ENCODE measurements at regions not wholly inside any gene's neighbourhood (a gene's known extent, or its start where the extent isn't known, plus 50 kb on each side); places are given as distances from the start of the nearest gene placed in this dataset.
"Not testable (repeated sequence)": the region's sequence is repeated elsewhere in the genome, so short reads cannot be mapped to it uniquely, and the experiment has no call there.

DNA sequence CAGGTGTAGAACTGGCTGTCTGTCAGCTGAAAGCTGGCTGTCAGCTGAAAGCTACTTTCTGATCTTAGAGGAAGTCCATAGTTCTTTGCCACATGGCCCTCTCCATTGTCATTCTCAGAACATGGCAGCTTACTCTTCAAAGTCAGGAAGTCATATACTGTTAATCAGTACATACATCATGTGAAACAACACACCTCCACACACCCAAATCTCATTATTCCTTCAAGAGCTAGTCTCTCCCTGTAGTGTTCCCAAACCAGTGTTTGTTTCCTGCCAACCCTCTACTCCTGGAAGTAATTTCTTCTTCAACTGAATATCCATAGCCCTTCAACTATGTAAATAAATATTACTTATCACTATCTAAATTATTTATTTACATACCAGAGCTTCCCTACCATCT lies 58.9 kb downstream of the OR5AK2 start:
- DNase-seq (ENCODE audit: low read depth in 2 of 2), result no peak

DNA sequence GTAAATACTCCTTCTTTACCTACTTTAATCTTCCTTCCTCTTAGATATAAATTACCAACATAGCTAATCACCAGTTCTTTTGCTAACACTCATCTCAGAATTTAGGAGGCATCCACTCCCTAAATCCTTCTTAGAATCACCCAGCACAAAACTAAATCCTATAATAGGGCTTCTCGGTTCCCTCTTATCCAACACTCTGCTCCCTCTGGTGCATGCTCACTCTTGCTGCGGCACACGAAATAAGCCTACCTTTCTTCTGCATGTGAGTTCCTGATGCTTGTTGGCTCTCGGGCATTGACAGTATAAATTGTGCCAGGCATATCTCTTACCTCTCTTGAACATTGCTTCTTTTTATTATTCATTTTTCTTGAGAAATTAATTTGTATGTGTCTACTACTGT lies 61.0 kb downstream of the OR5AK2 start:
- no peak for DNase-seq (ENCODE audit: low read depth in 2 of 2)

DNA sequence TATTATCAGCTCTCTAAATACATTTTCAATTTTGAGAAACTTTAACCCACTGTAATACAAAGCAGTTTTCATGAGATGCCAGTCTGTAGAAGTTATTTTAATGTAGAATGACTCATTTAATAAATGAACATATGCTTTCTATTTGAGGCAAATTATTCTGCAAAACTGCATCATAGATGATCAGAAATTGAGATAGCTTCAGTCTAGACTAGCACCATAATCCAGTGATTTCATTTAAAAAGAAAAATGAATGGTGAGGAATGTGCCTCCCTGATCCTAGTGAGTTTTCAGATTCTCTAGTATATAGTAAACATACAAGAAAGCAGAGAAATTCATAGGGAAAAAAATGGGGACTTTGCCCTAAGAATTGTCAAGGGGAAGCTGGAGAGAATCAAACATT lies 66.1 kb downstream of the OR5AK2 start:
- DNase-seq (ENCODE audit: low read depth in 2 of 2), result no peak

DNA sequence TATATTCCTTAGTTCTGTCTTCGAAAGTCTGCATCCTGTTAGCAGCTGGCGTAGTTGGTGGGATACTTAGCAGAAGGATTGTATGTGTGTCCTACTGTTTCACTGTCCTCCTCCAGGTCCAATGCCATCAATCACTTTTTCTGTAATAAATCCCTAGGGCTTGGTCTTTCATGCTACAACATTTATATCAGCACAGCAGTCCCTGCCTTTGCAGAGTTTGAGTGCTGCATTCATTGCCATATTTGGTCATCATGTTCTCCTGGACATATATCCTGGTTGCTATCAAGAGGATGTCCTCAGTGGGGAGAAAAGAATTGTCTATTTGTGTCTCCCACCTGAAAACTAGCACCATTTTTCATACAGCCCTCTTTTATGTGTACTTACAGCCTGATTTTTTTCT lies 67.0 kb downstream of the OR5AK2 start:
- DNase-seq (ENCODE audit: low read depth in 2 of 2), result no peak

DNA sequence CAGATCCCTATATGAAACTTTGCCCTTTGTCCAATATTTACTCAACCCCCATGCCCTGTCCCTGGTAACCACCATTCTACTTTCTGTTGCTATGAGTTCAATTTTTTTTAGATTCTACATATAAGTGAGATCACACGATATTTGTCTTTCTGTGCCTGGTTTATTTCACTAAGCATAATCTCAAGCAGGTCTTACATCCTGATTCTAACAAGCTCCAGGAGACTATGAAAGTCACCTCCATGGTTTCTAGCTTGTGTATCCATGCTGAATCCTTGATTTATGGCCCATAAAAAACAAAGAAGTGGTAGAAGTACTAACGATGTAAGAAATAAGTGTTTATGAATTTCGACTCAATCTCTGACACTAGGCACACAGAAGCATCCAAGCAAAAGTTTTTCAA lies 68.0 kb downstream of the OR5AK2 start:
- DNase-seq (ENCODE audit: low read depth in 2 of 2), result no peak

DNA sequence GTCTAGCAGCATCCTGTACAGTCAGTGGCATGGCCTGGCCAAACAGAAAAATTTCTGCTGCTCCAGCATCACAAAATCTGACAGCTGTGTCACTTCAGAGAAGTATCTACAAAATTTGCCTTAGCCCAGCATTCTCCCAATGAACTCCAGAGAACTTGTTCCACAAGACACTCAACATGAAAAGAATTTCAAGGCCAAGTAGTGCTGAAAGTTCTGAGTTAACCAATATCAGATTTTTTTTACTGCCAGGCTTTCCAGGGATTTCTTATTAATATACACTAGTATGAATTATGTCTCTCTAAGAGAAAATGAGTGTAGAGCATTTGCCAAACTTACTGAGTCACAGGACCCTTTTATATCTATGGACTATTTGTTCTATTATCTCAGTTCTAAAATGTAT lies 68.8 kb downstream of the OR5AK2 start:
- no peak for DNase-seq (ENCODE audit: low read depth in 2 of 2)

DNA sequence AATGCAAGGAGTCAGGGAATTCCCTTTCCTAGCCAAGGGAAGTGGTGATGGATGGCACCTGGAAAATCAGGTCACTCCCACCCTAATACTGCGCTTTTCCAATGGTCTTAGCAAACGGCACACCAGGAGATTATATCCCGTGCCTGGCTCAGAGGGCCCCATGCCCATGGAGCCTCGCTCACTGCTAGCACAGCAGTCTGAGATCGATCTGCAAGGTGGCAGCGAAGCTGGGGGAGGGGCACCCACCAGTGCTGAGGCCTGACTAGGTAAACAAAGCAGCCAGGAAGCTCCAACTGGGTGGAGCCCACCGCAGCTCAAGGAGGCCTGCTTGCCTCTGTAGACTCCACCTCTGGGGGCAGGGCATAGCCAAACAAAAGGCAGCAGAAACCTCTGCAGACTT lies 74.2 kb downstream of the OR5AK2 start:
- not testable (repeated sequence) for DNase-seq (ENCODE audit: low read depth in 2 of 2)

DNA sequence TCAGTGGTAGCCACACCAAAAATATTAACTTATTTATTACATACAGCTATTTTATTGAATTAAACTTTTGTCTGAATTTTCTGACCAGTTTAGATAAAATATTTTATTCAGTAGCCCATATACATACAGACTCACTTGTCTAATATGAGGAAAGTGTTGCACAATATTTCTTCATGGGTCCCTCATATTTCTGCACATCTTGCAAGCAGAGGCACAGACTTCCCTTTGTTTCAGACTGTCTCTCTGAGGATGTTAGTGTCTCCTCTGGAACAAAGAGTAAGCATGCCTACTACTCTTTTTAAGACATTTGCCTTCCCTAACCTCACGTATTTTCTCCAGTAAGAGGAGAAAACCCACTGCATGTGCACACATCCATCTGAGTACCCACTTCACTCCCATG lies 81.2 kb downstream of the OR5AK2 start:
- DNase-seq (ENCODE audit: low read depth in 2 of 2), result peak in 1 of 2 experiments; percentile 21

DNA sequence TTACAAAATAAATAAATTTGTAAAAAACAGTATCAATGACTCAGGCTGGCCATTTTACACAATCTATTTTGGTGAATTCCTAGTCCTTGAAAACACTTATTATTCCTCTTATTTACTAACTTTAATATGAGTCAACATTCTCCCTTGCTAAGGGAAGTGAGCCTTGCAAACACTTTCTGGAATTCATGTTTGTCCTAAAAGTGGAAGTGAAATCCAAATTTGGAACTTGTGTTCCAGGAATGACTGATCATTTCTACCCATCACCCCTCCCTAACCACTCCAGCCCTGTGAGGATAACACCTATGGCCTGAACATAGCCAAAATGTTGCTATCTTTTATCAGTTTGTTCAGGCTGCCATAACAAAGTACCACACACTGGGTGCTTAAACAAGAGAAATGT lies 83.1 kb downstream of the OR5AK2 start:
- peak in 1 of 2 experiments; percentile 21 for DNase-seq (ENCODE audit: low read depth in 2 of 2)

DNA sequence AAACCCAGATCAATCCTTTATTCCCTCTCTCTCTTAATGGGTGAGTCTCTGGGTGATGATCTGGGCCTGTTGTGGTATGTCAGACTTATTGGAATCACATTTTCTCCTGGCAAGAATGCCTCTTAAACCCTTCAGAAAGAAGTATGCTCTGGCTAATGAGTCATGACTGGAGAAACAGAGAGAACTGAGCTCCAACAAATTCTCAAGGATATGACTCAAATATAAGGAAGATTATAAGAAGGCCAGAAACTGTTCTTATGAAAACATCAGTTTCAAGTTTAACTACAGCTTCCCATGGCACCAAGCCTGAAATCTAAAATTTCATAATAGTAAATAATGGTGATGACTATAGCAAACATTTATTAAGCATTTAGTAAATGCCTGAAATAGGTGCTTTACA lies 83.9 kb downstream of the OR5AK2 start:
- DNase-seq (ENCODE audit: low read depth in 2 of 2), result peak; percentile 98

DNA sequence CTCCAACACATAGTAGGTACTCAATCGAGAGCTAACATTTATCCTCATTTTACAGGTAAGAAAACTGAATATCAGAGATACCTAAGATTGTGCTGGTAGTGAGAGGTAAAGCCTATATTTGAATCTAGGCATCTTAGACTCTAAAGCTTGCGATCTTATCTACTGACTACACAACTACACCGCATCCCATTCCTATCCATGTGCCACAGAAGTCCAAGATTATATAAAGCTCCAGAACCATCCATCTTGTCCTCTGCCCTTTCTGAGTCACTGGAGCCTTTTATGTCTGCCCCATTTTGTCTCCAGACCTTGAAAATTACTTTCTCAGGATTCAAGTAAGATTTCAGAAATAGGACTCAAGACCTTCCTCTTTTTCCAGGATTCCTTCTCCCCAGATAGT lies 84.4 kb downstream of the OR5AK2 start:
- no peak for DNase-seq (ENCODE audit: low read depth in 2 of 2)

DNA sequence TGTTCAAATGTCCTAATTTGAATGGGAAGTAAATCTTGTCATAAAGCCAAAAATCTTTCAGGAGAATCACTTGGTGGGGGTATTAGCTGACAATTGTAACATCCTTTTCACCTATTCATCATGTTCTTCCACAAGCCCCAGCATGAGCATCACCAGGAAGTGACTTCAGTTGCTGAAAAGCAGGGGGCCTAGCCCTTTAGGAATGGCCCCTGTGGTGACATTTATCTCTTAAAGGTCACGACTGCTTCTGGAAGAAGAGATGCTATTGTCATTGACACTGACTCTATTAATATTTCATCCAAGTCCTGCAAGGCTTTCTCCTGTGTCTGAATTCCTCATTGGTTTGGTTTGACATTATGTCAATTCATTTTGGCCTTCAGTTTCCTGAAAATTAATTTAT lies 92.6 kb downstream of the OR5AK2 start:
- DNase-seq (ENCODE audit: low read depth in 2 of 2), result no peak

DNA sequence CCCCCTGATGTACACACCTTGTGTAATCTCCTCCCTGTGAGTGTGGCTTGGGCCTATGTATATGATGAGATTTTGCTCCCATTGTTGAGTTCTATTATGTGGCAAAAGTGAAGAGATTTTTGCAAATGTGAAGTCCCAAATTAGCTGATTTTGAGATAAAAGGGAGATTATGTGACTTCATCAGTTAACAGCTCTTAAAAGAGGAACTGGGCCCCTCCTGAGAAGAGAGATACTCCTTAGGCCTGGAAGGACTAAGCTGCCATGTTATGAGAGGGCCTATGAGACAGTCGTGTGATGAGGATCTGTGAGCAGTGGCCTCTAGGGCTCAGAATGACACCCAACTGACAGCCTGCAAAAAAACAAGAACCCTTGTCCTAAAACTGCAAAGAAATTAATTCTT lies 93.4 kb downstream of the OR5AK2 start:
- DNase-seq (ENCODE audit: low read depth in 2 of 2), result no peak

DNA sequence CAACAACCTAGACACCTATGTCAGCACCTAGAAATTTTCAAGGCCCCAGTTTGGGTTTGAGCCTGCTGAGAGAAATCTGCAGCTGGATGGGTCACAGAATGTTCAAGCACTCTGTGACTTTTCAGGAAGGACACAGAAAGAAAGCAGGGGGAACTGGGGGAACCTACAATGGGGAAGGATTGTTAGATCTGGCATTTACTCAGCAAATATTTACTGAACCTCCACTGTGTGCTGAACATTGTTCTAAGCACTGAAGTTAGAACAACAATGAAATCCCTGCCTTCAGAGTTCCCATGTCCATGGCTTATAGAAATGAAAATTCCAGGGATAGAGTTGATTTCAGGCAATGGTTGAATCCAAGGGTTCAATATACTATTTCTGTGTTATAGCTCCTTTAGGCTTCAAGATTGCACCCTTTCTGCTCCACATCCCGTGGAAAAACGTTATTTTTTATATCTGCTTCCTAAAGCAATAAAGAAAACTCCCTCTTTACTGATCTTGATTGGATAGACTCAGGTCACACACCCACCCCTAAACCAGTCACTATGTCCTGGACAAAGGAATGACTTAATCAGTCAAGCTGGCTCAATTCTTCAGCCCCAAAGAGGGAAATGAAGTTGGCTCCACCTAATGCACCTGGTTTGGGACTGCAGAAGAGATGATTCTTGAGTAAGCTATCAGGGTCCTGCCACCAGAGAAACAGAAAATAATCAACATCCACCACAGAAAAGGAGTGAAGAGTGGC lies 95.1 kb downstream of the OR5AK2 start:
- DNase-seq (ENCODE audit: low read depth in 2 of 2), result no peak

DNA sequence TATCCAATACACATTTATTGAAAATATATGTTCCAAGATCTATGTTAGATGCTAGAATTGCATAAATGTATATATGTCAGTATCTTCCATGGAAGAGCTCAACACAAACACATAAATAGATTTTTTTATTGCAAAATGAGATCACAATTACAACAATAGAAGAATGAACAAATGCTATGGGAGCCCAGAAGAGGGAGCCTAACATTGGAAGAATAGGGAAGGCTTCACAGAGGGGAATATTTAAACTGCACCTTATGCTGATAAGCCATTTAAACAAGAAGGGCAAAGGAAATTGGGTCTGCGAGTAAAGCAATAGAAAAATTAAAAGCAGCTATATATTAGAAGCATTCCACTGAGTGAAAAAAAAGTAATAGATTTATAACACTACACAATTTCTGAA lies 96.1 kb upstream of the LRRC55 start:
- DNase-seq (ENCODE audit: low read depth in 2 of 2), result no peak

DNA sequence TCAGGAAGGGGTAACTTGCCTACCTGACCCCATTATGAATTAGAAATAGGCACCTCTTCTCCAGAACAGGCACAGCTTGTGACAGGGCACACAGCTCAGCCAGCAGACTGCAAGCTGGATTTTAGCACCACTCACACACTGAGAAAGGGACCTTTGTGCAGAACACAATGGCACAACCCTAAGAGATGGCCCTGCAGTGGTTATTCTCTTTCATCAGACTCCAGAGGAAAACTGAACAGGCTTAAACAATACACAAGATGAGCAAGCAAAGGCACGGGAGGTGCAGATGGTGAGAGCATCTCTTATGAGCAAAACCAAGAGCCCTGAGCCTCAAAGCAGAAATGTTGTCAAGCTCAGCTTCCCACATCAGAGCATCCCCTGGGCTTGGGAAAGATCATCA lies 93.8 kb upstream of the LRRC55 start:
- no peak for DNase-seq (ENCODE audit: low read depth in 2 of 2)

DNA sequence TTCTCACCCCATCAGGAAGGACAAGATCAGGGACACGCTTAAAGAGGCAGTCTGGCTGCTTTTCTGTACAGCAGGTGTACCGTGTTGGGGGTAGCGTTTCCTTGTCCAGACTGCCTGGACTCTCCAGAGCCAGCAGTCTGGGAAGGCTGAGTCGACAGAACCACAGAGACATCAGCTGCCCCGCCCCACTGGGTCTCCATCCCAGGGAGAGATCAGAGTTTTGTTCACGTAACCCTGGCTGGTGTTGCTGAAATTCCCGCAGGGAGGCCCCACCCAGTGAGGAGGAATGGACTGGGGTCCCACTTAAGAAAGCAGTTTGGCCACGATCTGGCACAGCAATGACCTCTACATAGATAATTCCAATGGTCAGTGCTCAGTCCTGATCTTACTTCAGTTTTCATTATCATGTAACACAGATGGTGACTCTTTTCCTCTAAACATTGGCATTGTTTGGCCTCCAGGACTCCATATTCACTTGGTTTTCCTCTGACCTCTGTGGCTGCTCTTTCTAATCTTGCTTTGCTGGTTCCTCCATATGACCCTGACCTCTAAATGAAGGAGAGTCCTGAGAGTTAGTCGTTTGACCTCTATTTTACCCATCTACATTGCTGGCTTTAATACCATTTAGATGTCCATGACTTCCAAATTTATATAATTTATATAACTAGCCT lies 89.6 kb upstream of the LRRC55 start:
- no peak for DNase-seq (ENCODE audit: low read depth in 2 of 2)

DNA sequence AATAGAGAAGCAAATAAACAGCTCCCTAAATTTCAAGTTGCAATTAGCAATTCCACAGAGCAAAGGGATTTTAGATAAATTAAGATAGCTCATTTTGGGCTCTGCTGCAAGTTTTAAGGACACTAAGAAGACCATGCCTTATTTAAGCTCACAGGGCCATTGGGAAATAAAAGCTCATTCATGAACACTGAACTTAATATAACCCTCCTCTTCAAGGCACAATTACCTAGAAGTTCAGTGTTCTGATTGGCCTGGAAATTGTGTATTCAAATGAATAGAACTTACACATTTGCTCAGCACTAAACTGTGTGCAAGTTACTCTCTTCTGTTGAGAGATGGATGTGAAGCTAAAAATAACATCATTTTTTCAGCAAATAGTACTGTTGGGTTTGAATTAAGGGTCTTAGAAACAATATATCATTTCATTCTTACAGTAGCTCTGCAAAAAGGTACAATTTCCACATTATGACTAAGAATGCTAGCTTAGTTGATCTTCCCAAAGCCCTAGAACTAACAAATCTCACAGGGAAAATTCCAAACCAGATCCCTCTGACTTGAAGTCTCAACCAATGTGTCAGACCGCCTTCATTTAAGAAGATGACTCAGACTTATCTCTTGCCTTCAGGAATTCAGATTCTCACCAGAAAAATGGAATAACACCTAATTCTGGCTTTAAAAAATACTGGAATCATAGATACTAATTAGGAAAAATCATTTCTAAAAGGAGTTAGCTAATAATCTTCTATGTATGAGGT lies 87.4 kb upstream of the LRRC55 start:
- peak; percentile 30 to 47 for DNase-seq (ENCODE audit: low read depth in 2 of 2)

DNA sequence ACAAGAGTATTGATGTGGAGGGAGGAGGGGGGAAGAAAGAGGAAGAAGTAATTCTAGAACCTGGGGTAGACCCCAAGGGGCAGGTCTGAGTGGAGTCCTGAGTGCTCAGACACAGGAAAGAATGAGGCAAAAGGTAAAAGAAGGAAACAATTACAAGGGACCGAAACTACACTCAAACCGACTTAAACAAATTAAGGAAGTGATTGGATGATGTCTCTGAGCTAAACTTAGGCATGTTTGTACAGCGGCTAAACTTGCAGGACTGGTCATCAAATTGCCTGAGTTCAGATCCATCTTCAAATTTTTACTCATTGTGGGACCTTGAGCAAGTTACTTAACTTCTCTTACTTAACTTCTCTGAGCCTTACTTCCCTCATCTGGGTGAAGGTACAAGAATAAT lies 86.3 kb upstream of the LRRC55 start:
- DNase-seq (ENCODE audit: low read depth in 2 of 2), result no peak

DNA sequence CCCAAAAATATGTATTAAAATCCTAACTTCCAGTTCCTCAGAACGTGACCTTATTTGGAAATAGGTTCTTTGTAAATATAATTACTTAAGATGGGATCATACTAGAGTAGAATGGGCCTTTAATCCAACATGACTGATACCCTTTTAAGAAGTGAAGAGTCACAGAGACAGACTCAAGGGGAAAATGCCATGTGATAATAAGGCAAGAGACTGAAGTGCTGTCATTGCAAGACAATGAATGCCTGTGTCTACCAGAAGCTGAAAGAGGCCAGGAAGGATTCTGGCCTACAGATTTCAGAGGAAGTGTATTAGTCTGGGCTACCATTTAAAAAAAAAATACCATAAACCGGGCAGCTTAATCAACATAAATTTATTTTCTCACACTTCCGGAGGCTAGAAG lies 85.9 kb upstream of the LRRC55 start:
- DNase-seq (ENCODE audit: low read depth in 2 of 2), result no peak

DNA sequence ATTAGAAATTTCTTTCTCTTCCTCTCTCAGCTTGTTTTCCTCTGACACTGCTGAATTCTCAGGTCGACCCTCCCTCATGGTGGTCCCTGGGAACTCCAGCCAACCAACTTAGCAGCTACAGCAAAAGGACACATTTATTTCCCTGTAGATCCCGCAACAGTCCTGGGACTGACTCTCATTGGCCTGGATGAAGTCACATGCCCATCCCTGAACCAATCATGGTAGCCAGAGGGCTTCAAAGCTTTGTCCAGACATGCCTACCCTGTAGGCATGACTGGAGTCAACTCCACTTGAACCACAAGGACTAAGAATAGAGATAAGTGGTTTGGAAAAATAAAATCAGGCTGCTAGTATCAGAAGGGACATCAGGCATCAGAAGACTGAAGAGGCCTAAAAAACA lies 84.6 kb upstream of the LRRC55 start:
- no peak for DNase-seq (ENCODE audit: low read depth in 2 of 2)

DNA sequence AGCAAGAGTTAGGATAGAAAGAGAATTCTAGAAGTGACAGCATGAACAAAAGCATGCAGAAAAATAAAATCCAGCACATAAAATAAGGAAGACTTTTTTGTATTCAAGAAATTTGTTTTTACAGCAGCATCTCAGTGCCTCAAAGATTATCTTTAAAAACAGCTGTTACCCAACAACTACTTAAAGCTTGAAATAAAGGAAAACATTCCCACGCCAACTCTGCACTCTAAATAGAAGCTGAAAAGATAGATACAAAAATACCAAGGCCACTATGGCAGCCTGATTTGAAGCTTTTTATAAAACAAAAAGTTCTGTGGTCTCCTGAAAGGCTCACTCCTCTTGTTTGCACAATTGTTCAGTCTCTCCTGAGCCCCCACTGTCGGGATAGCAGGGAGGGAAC lies 83.6 kb upstream of the LRRC55 start:
- no peak for DNase-seq (ENCODE audit: low read depth in 2 of 2)
